Spleen (tissue), 7 donors: ENCODE measurements at regions not wholly inside any gene's neighbourhood (a gene's known extent, or its start where the extent isn't known, plus 50 kb on each side); places are given as distances from the start of the nearest gene placed in this dataset.

Experiments used
- POLR2A ChIP-seq, 3 donors: fragments of 450-650 bp; IDR thresholded peaks; one replicate each; pipeline ENCODE4 v1.5.1; 2017; ENCODE audit warnings: antibody characterized with exemption in 3 of 3, mild to moderate bottlenecking in 1 of 3
- POLR2AphosphoS5 ChIP-seq, 3 donors: sonication (generic); formaldehyde crosslinking; IDR thresholded peaks; one replicate each; pipeline ENCODE4 v1.5.1; 2017; ENCODE audit warnings: antibody characterized with exemption in 3 of 3
- TF ChIP-seq, protein P1 (sequence below), 11 experiments: fragments of 200-600 bp in 7 of 11; fragments of 450-650 bp in 4 of 11; sonication (generic) in 4 of 11; IDR thresholded peaks in 8 of 11; conservative IDR thresholded peaks in 3 of 11; 1 replicate in 7 of 11; 2 replicates in 4 of 11; pipeline versions ENCODE4 v1.4.0 to v1.8.0; 2016 to 2021; ENCODE audit warnings: antibody characterized with exemption in 11 of 11, inconsistent platforms in 4 of 11, mild to moderate bottlenecking in 1 of 11
- donor health status: DM: no; HTN: no; CAD: no; lungs with moderate emphysema.
- donor health status: DM: no; HTN: no; CAD: no.
- donor health status: DM: no; HTN: no; CAD: no.

DNA sequence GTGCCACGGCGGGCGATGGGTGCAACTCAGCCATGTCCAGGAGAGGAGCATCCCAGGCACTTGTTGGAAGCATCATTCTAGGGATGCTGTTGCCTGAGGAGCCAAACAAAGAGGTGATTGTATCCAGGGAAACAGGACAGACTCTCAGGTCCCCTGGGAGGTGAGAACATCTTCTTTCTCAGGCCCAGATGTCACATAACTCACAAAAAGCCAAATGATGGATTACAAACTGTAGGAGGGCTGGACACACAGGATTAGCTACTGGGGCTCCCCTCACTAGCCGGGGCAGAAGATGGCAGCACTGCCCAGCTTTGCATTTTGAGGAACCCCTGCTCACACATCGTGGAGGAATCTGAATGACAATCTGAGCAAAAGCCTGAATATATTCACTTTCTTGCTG, 64.7 kb upstream of the NFIL3 start:
- TF ChIP-seq POLR2A (IDR thresholded peaks at IDR 0.05) (no peak), POLR2AphosphoS5 (IDR thresholded peaks at IDR 0.05) (no peak)
- TF ChIP-seq, protein P1, sequence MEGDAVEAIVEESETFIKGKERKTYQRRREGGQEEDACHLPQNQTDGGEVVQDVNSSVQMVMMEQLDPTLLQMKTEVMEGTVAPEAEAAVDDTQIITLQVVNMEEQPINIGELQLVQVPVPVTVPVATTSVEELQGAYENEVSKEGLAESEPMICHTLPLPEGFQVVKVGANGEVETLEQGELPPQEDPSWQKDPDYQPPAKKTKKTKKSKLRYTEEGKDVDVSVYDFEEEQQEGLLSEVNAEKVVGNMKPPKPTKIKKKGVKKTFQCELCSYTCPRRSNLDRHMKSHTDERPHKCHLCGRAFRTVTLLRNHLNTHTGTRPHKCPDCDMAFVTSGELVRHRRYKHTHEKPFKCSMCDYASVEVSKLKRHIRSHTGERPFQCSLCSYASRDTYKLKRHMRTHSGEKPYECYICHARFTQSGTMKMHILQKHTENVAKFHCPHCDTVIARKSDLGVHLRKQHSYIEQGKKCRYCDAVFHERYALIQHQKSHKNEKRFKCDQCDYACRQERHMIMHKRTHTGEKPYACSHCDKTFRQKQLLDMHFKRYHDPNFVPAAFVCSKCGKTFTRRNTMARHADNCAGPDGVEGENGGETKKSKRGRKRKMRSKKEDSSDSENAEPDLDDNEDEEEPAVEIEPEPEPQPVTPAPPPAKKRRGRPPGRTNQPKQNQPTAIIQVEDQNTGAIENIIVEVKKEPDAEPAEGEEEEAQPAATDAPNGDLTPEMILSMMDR (IDR thresholded peaks at IDR 0.05 in 8 of 11, conservative IDR thresholded peaks at IDR 0.05 in 3 of 11): no peak
